WI38 (cell line): ENCODE measurements at regions not wholly inside any gene's neighbourhood (a gene's known extent, or its start where the extent isn't known, plus 50 kb on each side); places are given as distances from the start of the nearest gene placed in this dataset.

Experiments
- H3K4me3 ChIP-seq: 2 replicates; pipeline ENCODE4 v1.5.1; 2011; ENCODE audit warnings: low read depth, mild to moderate bottlenecking, control low read depth, low read length
- CTCF ChIP-seq: IDR thresholded peaks from 2 replicates; pipeline ENCODE4 v1.5.1; 2012; ENCODE audit warnings: low read depth, mild to moderate bottlenecking, control low read depth, low read length

- no peak overlapping the region for H3K4me3 ChIP-seq
- no peak for TF ChIP-seq CTCF
Observed at GRCh38 chr5:66362046-66362445, 217.9 kb downstream of the SREK1 start.

GRCh38 chr5:66362687-66363086 is 218.6 kb downstream of the SREK1 start:
- H3K4me3 ChIP-seq: no peak overlapping the region
- no peak for TF ChIP-seq CTCF

GRCh38 chr5:66363097-66363496 is 219.0 kb downstream of the SREK1 start:
- no peak for TF ChIP-seq CTCF

GRCh38 chr5:66364186-66364585 is 220.1 kb downstream of the SREK1 start:
- H3K4me3 ChIP-seq: no peak overlapping the region
- no peak for TF ChIP-seq CTCF

More at GRCh38 chr5:66363097-66363496, 219.0 kb downstream of the SREK1 start:
- H3K4me3 ChIP-seq: no peak overlapping the region

GRCh38 chr5:66365981-66366380 is 221.9 kb downstream of the SREK1 start:
- no peak overlapping the region for H3K4me3 ChIP-seq
- TF ChIP-seq CTCF: no peak

GRCh38 chr5:66367814-66368541 is 223.9 kb downstream of the SREK1 start:
- no peak overlapping the region for H3K4me3 ChIP-seq
- no peak for TF ChIP-seq CTCF

GRCh38 chr5:66368811-66369210 is 224.7 kb downstream of the SREK1 start:
- no peak overlapping the region for H3K4me3 ChIP-seq
- TF ChIP-seq CTCF: no peak
